Stimulated activated CD4-positive, alpha-beta T cell treated with anti-CD3 and anti-CD28 coated beads, Interleukin-2, amount 100 ng/mL, for 48 hours (primary cell): ENCODE measurements at regions not wholly inside any gene's neighbourhood (a gene's known extent, or its start where the extent isn't known, plus 50 kb on each side); places are given as distances from the start of the nearest gene placed in this dataset.

Experiments used
- DNase-seq, 2 donors: peaks; one replicate each; pipeline ENCODE4 v3.0.0-alpha.2; 2020

GRCh38 chr5:27276119-27276518 lies 237.7 kb upstream of the CDH9 start:
- no peak for DNase-seq

GRCh38 chr5:27275345-27275744 lies 237.0 kb upstream of the CDH9 start:
- DNase-seq = no peak

GRCh38 chr5:27269766-27270165 lies 231.4 kb upstream of the CDH9 start:
- DNase-seq = no peak

- DNase-seq = no peak
These were observed 228.9 kb upstream of the CDH9 start for GRCh38 chr5:27267209-27267824.

GRCh38 chr5:27266184-27266583 lies 227.8 kb upstream of the CDH9 start:
- no peak for DNase-seq

GRCh38 chr5:27257696-27258095 lies 219.3 kb upstream of the CDH9 start:
- no peak for DNase-seq

GRCh38 chr5:27252911-27253310 lies 214.5 kb upstream of the CDH9 start:
- DNase-seq = no peak

GRCh38 chr5:27242258-27242626 lies 203.9 kb upstream of the CDH9 start:
- DNase-seq = no peak

GRCh38 chr5:27241564-27242257 lies 203.3 kb upstream of the CDH9 start:
- no peak for DNase-seq

- DNase-seq = no peak
These were observed 202.4 kb upstream of the CDH9 start for GRCh38 chr5:27240791-27241190.

GRCh38 chr5:27234916-27235315 lies 196.5 kb upstream of the CDH9 start:
- DNase-seq = no peak

- no peak for DNase-seq
These were observed 183.0 kb upstream of the CDH9 start for GRCh38 chr5:27221410-27221809.

GRCh38 chr5:27220752-27221151 lies 182.4 kb upstream of the CDH9 start:
- no peak for DNase-seq

- DNase-seq = no peak
These were observed 179.6 kb upstream of the CDH9 start for GRCh38 chr5:27217977-27218376.

GRCh38 chr5:27217155-27217956 lies 179.0 kb upstream of the CDH9 start:
- DNase-seq = no peak

- no peak for DNase-seq
These were observed 178.1 kb upstream of the CDH9 start for GRCh38 chr5:27216367-27216950.

GRCh38 chr5:27208051-27208450 lies 169.7 kb upstream of the CDH9 start:
- DNase-seq = no peak

GRCh38 chr5:27191786-27192510 lies 153.6 kb upstream of the CDH9 start:
- DNase-seq = no peak

GRCh38 chr5:27172693-27173092 lies 134.3 kb upstream of the CDH9 start:
- no peak for DNase-seq

GRCh38 chr5:27171761-27172261 lies 133.4 kb upstream of the CDH9 start:
- no peak for DNase-seq

GRCh38 chr5:27158775-27159174 lies 120.4 kb upstream of the CDH9 start:
- DNase-seq = no peak

GRCh38 chr5:27158171-27158570 lies 119.8 kb upstream of the CDH9 start:
- no peak for DNase-seq

GRCh38 chr5:27144456-27144855 lies 106.1 kb upstream of the CDH9 start:
- DNase-seq = no peak
